CD4-positive, alpha-beta T cell (primary cell): ENCODE measurements at regions not wholly inside any gene's neighbourhood (a gene's known extent, or its start where the extent isn't known, plus 50 kb on each side); places are given as distances from the start of the nearest gene placed in this dataset.

ENCODE experiments used
- ATAC-seq: fragments of 200-7000 bp; cut with Tn5 transposase; one replicate; pipeline ENCODE4 v1.10.0; 2022; ENCODE audit warnings: mild to moderate bottlenecking; ENCODE audit not compliant: poor library complexity
- CTCF ChIA-PET: fragments of 350-600 bp; sonication (Branson Sonifier 250); formaldehyde crosslinking; loops from one replicate; lab custom pipeline; 2021; ENCODE audit warnings: antibody characterized with exemption, inconsistent platforms; lab: Charles Lee
- POLR2A ChIA-PET: fragments of 350-600 bp; sonication (Branson Sonifier 250); formaldehyde crosslinking; loops from one replicate; lab custom pipeline; 2021; ENCODE audit warnings: antibody characterized with exemption, inconsistent platforms; lab: Charles Lee
- DNase-seq, 14 experiments: peaks; one replicate each; pipeline ENCODE4 v3.0.0-alpha.2; 2013 to 2020; ENCODE audit warnings: mixed read lengths in 2 of 14
- H3K27ac ChIP-seq, 2 donors: one replicate each; pipeline versions ENCODE4 v1.5.1 to v1.7.0; 2013; ENCODE audit warnings: low read length in 2 of 2, low read depth in 1 of 2, mild to moderate bottlenecking in 1 of 2
- H3K27me3 ChIP-seq, 2 experiments: 1 replicate in 1 of 2; 2 replicates in 1 of 2; pipeline versions ENCODE4 v1.6.1 to v1.7.0; 2013; ENCODE audit warnings: low read length in 2 of 2, control low read depth in 1 of 2, mild to moderate bottlenecking in 1 of 2, moderate library complexity in 1 of 2; ENCODE audit not compliant: insufficient read depth in 2 of 2, control insufficient read depth in 1 of 2
- H3K36me3 ChIP-seq: one replicate; pipeline ENCODE4 v1.6.1; 2013; ENCODE audit warnings: low read length, control low read depth; ENCODE audit not compliant: insufficient read depth
- H3K4me1 ChIP-seq: one replicate; pipeline ENCODE4 v1.6.1; 2013; ENCODE audit warnings: low read length, control low read depth; ENCODE audit not compliant: insufficient read depth
- H3K4me3 ChIP-seq: one replicate; pipeline ENCODE4 v1.5.1; 2013; ENCODE audit warnings: mild to moderate bottlenecking, low read length, moderate library complexity
- H3K9me3 ChIP-seq, 2 experiments: 1 replicate in 1 of 2; 2 replicates in 1 of 2; pipeline versions ENCODE4 v1.6.1 to v1.7.0; 2013; ENCODE audit warnings: low read length in 2 of 2, mild to moderate bottlenecking in 2 of 2, control low read depth in 1 of 2, moderate library complexity in 1 of 2; ENCODE audit not compliant: control insufficient read depth in 1 of 2, insufficient read depth in 1 of 2
- H3K27ac Mint-ChIP-seq: one replicate; pipeline ENCODE4 v1.8.0; 2020; ENCODE audit warnings: mixed read lengths
- H3K27me3 Mint-ChIP-seq: one replicate; pipeline ENCODE4 v1.8.0; 2021; ENCODE audit warnings: mixed read lengths
- H3K36me3 Mint-ChIP-seq: one replicate; pipeline ENCODE4 v1.8.0; 2021; ENCODE audit warnings: low read depth, mixed read lengths
- H3K4me1 Mint-ChIP-seq: one replicate; pipeline ENCODE4 v1.8.0; 2021; ENCODE audit warnings: low read depth, mixed read lengths
- H3K4me3 Mint-ChIP-seq: one replicate; pipeline ENCODE4 v1.8.0; 2020; ENCODE audit warnings: mild to moderate bottlenecking, mixed read lengths
- H3K9me3 Mint-ChIP-seq: one replicate; pipeline ENCODE4 v1.8.0; 2020; ENCODE audit warnings: mixed read lengths
- intact Hi-C, 2 experiments: fragments of 100-400 bp; cut with DNase I in 1 of 2; cut with micrococcal nuclease in 1 of 2; formaldehyde crosslinking; loops; one replicate each; pipeline versions ENCODE4 v1.15.1 to v1.9.0; 2023 to 2025; cut with DNase I, micrococcal nuclease
- TF ChIP-seq, protein P1 (sequence below): fragments of 200-600 bp; IDR thresholded peaks from one replicate; pipeline ENCODE4 v1.8.0; 2022; ENCODE audit warnings: antibody characterized with exemption, mild to moderate bottlenecking

DNA sequence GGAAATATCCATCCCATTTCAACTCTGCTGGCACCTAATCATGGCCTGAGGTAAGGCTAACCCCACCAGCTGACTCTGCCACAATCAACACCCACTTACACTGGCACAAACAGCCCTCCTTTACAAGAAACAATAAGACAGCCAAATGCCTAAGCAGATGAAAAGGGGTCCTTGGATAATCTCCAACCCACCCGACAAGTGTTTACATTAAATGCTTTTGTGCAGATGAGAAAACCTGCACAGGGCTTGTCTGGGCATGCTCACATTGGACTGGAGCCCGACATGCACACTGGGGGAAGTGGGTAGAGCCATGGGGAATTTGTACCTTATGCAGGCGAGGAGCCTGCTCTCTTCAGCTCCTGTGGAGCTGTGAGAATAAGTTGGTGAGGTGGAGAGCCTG, 138.9 kb upstream of the ITM2A start:
- H3K36me3 Mint-ChIP-seq: no peaks in the 10 kb centered on the region
- H3K9me3 Mint-ChIP-seq: peaks cover 2% of the 10 kb centered on the region
- no peak for DNase-seq
- no peak overlapping the region for H3K4me3 Mint-ChIP-seq
- H3K36me3 ChIP-seq: no peaks in the 10 kb centered on the region
- no peak overlapping the region for H3K27ac ChIP-seq
- no peak for ATAC-seq
- TF ChIP-seq, protein P1, sequence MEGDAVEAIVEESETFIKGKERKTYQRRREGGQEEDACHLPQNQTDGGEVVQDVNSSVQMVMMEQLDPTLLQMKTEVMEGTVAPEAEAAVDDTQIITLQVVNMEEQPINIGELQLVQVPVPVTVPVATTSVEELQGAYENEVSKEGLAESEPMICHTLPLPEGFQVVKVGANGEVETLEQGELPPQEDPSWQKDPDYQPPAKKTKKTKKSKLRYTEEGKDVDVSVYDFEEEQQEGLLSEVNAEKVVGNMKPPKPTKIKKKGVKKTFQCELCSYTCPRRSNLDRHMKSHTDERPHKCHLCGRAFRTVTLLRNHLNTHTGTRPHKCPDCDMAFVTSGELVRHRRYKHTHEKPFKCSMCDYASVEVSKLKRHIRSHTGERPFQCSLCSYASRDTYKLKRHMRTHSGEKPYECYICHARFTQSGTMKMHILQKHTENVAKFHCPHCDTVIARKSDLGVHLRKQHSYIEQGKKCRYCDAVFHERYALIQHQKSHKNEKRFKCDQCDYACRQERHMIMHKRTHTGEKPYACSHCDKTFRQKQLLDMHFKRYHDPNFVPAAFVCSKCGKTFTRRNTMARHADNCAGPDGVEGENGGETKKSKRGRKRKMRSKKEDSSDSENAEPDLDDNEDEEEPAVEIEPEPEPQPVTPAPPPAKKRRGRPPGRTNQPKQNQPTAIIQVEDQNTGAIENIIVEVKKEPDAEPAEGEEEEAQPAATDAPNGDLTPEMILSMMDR: no peak
- no peaks in the 10 kb centered on the region for H3K4me1 ChIP-seq
- no peaks in the 10 kb centered on the region for H3K27me3 Mint-ChIP-seq
- no peak overlapping the region for H3K27ac Mint-ChIP-seq
- no peaks in the 10 kb centered on the region for H3K4me1 Mint-ChIP-seq
- POLR2A ChIA-PET: no interaction called here
- CTCF ChIA-PET: no interaction called here
- H3K4me3 ChIP-seq: no peak overlapping the region
- no peaks in the 10 kb centered on the region for H3K9me3 ChIP-seq
- no peaks in the 10 kb centered on the region for H3K27me3 ChIP-seq
- intact Hi-C loops: no loop called here

DNA sequence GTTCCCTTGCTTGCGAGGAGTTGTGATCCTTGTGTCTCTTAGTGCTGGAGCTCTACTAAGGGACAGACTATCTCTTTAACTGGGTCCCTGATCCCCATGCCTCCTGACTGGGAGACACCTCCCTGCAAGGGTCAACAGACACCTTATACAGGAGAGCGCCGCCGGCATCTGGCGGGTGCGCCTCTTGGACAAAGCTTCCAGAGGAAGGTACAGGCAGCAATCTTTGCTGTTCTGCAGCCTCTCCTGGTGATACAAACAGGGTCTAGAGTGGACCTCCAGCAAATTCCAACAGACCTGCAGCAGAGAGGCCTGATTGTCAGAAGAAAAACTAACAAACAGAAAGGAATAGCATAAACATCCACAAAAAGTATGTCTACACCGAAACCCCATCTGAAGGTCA, 115.6 kb upstream of the ITM2A start:
- H3K4me1 ChIP-seq: no peaks in the 10 kb centered on the region
- Mint-ChIP-seq H3K27me3 (peaks cover 23% of the 10 kb centered on the region), H3K4me3 (no peak overlapping the region), H3K36me3 (no peaks in the 10 kb centered on the region), H3K27ac (no peak overlapping the region), H3K9me3 (no peaks in the 10 kb centered on the region), H3K4me1 (no peaks in the 10 kb centered on the region)
- H3K9me3 ChIP-seq: peaks cover 0 to 4% of the 10 kb centered on the region in 2 experiments
- no peak for DNase-seq
- no peaks in the 10 kb centered on the region for H3K36me3 ChIP-seq
- CTCF ChIA-PET: no interaction called here
- no peak for ATAC-seq
- intact Hi-C loops: no loop called here
- POLR2A ChIA-PET: no interaction called here
- H3K27ac ChIP-seq: no peak overlapping the region
- TF ChIP-seq, protein P1: no peak
- peaks cover 2 to 10% of the 10 kb centered on the region in 2 experiments for H3K27me3 ChIP-seq
- no peak overlapping the region for H3K4me3 ChIP-seq

DNA sequence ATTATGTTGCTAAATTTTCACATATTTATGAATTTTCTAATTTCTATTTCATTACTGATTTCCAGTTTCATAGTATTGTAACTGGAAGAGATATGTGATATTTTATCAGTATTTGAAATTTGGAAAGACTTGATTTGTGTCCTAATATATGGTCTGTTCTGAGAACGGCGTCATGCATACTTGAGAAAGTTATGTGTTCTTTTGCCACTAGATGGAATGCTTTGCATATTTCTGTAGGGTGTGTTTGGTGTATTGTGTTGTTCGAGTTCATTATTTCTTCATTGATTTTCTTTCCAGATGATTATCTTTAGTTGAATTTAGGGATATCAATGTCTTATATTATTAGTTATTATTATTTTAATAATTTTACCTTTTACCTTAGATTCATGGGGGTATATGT, 110.6 kb upstream of the ITM2A start:
- H3K4me3 ChIP-seq: no peak overlapping the region
- ChIA-PET CTCF (no interaction called here), POLR2A (no interaction called here)
- Mint-ChIP-seq H3K9me3 (no peaks in the 10 kb centered on the region), H3K36me3 (no peaks in the 10 kb centered on the region), H3K27me3 (peaks cover 16% of the 10 kb centered on the region), H3K4me1 (no peaks in the 10 kb centered on the region), H3K27ac (no peak overlapping the region), H3K4me3 (no peak overlapping the region)
- ATAC-seq (no peak), DNase-seq (no peak)
- TF ChIP-seq, protein P1: no peak
- no peaks in the 10 kb centered on the region for H3K36me3 ChIP-seq
- H3K27ac ChIP-seq: no peak overlapping the region
- intact Hi-C loops: no loop called here
- H3K4me1 ChIP-seq: no peaks in the 10 kb centered on the region
- peaks cover 0 to 3% of the 10 kb centered on the region in 2 experiments for H3K9me3 ChIP-seq
- H3K27me3 ChIP-seq: peaks cover 2 to 10% of the 10 kb centered on the region in 2 experiments
